Natural killer cell treated with Interleukin-12 subunit alpha and Interleukin-12 subunit beta and Interleukin-15 and Interleukin-18, amount 100 ng/mL, for 72 hours (primary cell): ENCODE measurements at regions not wholly inside any gene's neighbourhood (a gene's known extent, or its start where the extent isn't known, plus 50 kb on each side); places are given as distances from the start of the nearest gene placed in this dataset.

Experiments used
- ATAC-seq, 2 donors: fragments of 150-1000 bp; cut with Tn5 transposase in 1 of 2; sonication (Bioruptor Pico), chemical (Tn5 transposase) in 1 of 2; 2 replicates each; pipeline ENCODE4 v1.10.0; 2021
- DNase-seq: peaks from one replicate; pipeline ENCODE4 v3.0.0; 2022; ENCODE audit warnings: low spot score
- H3K27ac Mint-ChIP-seq, 2 donors: 1 replicate in 1 of 2; 2 replicates in 1 of 2; pipeline ENCODE4 v1.8.0; 2022; ENCODE audit warnings: mixed read lengths in 2 of 2, mild to moderate bottlenecking in 1 of 2, moderate library complexity in 1 of 2
- H3K27me3 Mint-ChIP-seq, 2 donors: 1 replicate in 1 of 2; 2 replicates in 1 of 2; pipeline ENCODE4 v1.8.0; 2022; ENCODE audit warnings: mixed read lengths in 2 of 2
- H3K36me3 Mint-ChIP-seq: one replicate; pipeline ENCODE4 v1.8.0; 2022; ENCODE audit warnings: mixed read lengths
- H3K4me1 Mint-ChIP-seq, 2 donors: 1 replicate in 1 of 2; 2 replicates in 1 of 2; pipeline ENCODE4 v1.8.0; 2022; ENCODE audit warnings: low read depth in 2 of 2, mixed read lengths in 2 of 2, mild to moderate bottlenecking in 1 of 2
- H3K4me3 Mint-ChIP-seq: one replicate; pipeline ENCODE4 v1.8.0; 2022; ENCODE audit warnings: mixed read lengths
- H3K9me3 Mint-ChIP-seq: 2 replicates; pipeline ENCODE4 v1.8.0; 2022; ENCODE audit warnings: mixed read lengths

DNA sequence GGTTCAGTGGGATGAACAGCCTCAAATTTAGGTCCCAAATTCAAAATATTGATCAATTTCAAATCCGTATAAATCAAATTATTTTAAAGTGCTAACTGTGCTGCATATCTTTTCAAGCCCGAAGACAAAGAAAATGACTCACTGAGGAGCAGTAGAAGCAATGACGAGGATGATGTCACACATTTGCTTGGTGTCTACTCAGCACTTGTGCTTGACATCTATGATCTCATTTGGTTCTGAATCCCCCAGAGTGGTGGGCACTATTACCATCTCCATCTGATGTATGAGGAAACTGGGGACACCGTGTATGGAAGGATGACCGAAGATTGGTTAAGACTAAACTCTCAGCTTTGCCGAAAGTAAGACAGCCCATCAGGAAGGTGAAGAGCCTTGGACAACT, 136.5 kb upstream of the CHRNA7 start:
- Mint-ChIP-seq H3K36me3 (peaks cover 5% of the 10 kb centered on the region), H3K4me1 (no peaks in the 10 kb centered on the region), H3K27me3 (peaks cover 24 to 33% of the 10 kb centered on the region in 2 donors), H3K4me3 (no peak overlapping the region), H3K27ac (no peak overlapping the region), H3K9me3 (peaks cover 2% of the 10 kb centered on the region)
- DNase-seq (no peak), ATAC-seq (no peak)

- peaks cover 5% of the 10 kb centered on the region for H3K9me3 Mint-ChIP-seq
- H3K27me3 Mint-ChIP-seq: peaks cover 12 to 15% of the 10 kb centered on the region in 2 donors
- H3K27ac Mint-ChIP-seq: no peak overlapping the region
- DNase-seq: no peak
- ATAC-seq: no peak
- H3K36me3 Mint-ChIP-seq: peaks cover 5% of the 10 kb centered on the region
- no peak overlapping the region for H3K4me3 Mint-ChIP-seq
- no peaks in the 10 kb centered on the region for H3K4me1 Mint-ChIP-seq
Observed at GRCh38 chr15:31897746-31898145, 132.6 kb upstream of the CHRNA7 start.

DNA sequence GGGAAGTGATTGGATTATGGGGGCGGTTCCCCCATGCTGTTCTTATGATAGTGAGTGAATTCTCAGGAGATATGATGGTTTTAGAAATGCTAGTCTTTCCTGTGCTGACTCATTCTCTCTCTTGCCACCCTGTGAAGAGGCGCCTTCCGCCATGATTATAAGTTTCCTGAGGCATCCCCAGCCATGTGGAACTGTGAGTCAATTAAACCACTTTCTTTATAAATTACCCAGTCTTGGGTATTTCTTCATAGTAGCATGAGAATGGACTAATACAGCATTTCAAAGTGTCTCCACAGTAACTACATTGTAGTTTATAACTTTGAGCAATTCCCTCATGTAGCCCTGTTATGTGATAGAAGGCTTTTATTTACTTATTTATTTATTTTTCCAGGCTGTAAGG, 128.8 kb upstream of the CHRNA7 start:
- Mint-ChIP-seq H3K4me3 (no peak overlapping the region), H3K27ac (no peak overlapping the region), H3K9me3 (peaks cover 5% of the 10 kb centered on the region), H3K36me3 (peaks cover 5% of the 10 kb centered on the region), H3K4me1 (no peaks in the 10 kb centered on the region), H3K27me3 (peaks cover 5 to 13% of the 10 kb centered on the region in 2 donors)
- no peak for ATAC-seq
- no peak for DNase-seq

- Mint-ChIP-seq H3K27ac (no peak overlapping the region), H3K4me1 (no peaks in the 10 kb centered on the region), H3K9me3 (peaks cover 3% of the 10 kb centered on the region), H3K27me3 (peaks cover 5 to 10% of the 10 kb centered on the region in 2 donors), H3K36me3 (no peaks in the 10 kb centered on the region), H3K4me3 (no peak overlapping the region)
- ATAC-seq (peak in 1 of 2 donors; percentile 12), DNase-seq (no peak)
Observed at GRCh38 chr15:31905054-31905453, 125.3 kb upstream of the CHRNA7 start.

- Mint-ChIP-seq H3K27me3 (peaks cover 18 to 55% of the 10 kb centered on the region in 2 donors), H3K27ac (no peak overlapping the region), H3K4me3 (no peak overlapping the region), H3K9me3 (peaks cover 3% of the 10 kb centered on the region), H3K36me3 (no peaks in the 10 kb centered on the region), H3K4me1 (no peaks in the 10 kb centered on the region)
- DNase-seq (no peak), ATAC-seq (no peak)
Observed at GRCh38 chr15:31925541-31925940, 104.8 kb upstream of the CHRNA7 start.

GRCh38 chr15:31930967-31931366, 99.3 kb upstream of the CHRNA7 start:
- Mint-ChIP-seq H3K27me3 (peaks cover 13 to 19% of the 10 kb centered on the region in 2 donors), H3K36me3 (no peaks in the 10 kb centered on the region), H3K4me1 (no peaks in the 10 kb centered on the region), H3K27ac (no peak overlapping the region), H3K9me3 (no peaks in the 10 kb centered on the region), H3K4me3 (no peak overlapping the region)
- DNase-seq: no peak
- ATAC-seq: no peak

DNA sequence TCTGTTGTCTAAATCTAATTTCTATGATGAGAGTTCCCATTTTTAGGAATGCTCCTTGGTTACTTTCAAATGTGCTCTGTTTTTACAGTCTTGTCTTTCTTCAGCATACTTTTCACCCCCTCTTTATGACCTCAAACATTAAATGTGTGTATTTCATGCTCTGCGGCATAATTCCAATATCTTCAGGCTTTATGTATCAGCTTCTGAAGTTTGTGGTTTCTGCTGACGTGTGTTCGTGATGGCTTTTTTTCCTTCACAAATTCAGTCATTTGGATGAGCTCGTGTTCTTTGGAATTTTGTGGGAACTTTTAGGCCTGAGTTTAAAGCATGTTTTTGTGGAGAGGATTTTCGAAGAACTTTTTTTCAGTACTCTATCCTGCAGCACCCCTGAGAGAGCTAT, 97.7 kb upstream of the CHRNA7 start:
- H3K27ac Mint-ChIP-seq: no peak overlapping the region

DNA sequence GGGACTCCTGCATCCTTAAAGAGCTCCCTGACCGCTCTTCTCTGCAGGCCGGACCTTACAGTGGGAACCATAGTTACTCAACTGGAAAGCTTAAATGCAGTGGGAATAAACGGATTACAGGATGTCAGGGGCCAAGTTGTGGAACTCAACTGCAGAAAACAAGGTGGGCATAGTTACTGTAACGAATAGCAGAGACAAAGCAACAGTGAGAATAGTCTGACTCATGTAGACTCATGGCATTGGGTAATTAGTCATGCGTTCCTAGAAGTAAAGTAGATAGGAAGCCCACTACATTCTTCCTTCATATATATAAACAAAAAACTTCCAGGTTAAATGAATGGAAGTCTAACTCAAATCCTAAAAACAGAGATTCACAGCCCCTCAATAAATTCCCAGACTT, 95.5 kb upstream of the CHRNA7 start:
- H3K36me3 Mint-ChIP-seq: no peaks in the 10 kb centered on the region
- DNase-seq (no peak), ATAC-seq (no peak)
- no peak overlapping the region for H3K4me3 Mint-ChIP-seq
- no peaks in the 10 kb centered on the region for H3K9me3 Mint-ChIP-seq
- no peaks in the 10 kb centered on the region for H3K4me1 Mint-ChIP-seq
- H3K27ac Mint-ChIP-seq: no peak overlapping the region
- H3K27me3 Mint-ChIP-seq: peaks cover 22 to 33% of the 10 kb centered on the region in 2 donors

More for the DNA sequence above, 97.7 kb upstream of the CHRNA7 start:
- Mint-ChIP-seq H3K36me3 (no peaks in the 10 kb centered on the region), H3K4me3 (no peak overlapping the region), H3K27me3 (peaks cover 16 to 24% of the 10 kb centered on the region in 2 donors), H3K9me3 (no peaks in the 10 kb centered on the region), H3K4me1 (no peaks in the 10 kb centered on the region)
- DNase-seq (no peak), ATAC-seq (no peak)

DNA sequence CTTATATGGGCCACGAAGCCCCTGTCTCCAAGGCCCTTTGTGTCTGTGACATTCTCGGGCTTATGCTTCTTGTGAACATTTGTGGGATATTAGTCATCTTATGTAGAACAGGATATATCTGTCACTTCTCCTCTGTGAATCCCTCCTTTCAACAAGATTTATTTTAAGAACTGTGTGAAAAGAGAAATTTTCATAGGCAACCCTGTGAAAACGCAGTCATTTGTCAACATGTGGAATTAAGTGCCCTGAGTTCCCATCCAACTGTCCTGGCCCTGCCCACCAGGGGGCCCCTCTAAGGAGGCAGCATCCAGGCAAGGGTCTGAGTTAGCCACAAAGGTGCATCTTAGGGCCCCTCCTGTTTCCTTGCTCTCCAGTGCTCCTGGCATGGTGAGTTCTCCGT, 76.8 kb upstream of the CHRNA7 start:
- Mint-ChIP-seq H3K36me3 (no peaks in the 10 kb centered on the region), H3K27me3 (peaks cover 32 to 65% of the 10 kb centered on the region in 2 donors)

DNA sequence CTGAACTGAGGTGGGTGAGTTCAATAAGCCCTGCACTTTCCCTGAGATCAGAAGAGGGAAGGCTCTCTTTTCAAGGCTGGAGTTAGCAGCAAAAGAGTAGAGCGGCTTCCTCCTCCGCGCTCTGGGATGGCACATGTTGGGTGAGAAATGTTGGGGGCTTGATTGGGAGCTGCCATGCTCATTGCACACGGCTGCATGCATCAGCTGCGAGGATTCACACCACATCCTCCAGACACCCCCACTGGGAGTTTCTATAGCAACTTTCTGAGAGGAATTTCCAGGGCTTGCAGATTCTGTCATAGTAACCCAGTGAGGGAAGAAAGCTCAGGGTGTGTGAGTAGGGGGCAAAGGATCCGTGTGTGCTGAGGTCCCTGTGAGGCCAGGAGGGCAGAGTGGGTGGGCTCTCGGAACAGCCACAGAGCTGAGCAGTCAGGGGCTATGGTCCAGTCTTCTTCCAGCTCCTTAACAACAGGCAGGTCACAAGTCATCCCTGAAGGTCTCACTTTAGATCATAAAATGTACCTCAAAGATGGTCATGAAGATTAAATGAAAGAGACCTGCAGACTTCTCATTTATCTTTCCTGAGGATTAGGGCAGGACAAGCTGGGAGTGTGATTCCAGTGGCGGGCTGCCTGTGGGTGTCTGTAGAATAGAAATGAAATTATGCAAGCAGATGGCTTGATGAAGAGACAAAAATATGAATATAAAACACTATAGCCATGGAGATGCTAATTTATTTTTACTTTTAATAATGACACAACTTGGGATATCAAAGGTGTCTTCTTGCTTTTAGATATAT, 75.7 kb upstream of the CHRNA7 start:
- Mint-ChIP-seq H3K4me3 (no peak overlapping the region), H3K36me3 (peaks cover 8% of the 10 kb centered on the region), H3K4me1 (no peaks in the 10 kb centered on the region), H3K27me3 (peaks cover 29 to 69% of the 10 kb centered on the region in 2 donors), H3K27ac (no peak overlapping the region), H3K9me3 (peaks cover 4% of the 10 kb centered on the region)
- ATAC-seq: no peak
- no peak for DNase-seq

More for the DNA sequence above, 76.8 kb upstream of the CHRNA7 start:
- no peaks in the 10 kb centered on the region for H3K4me1 Mint-ChIP-seq
- H3K9me3 Mint-ChIP-seq: peaks cover 4% of the 10 kb centered on the region
- H3K27ac Mint-ChIP-seq: no peak overlapping the region
- DNase-seq (no peak), ATAC-seq (no peak)
- no peak overlapping the region for H3K4me3 Mint-ChIP-seq

GRCh38 chr15:31955734-31956133, 74.6 kb upstream of the CHRNA7 start:
- H3K36me3 Mint-ChIP-seq: peaks cover 9% of the 10 kb centered on the region
- no peak for ATAC-seq

DNA sequence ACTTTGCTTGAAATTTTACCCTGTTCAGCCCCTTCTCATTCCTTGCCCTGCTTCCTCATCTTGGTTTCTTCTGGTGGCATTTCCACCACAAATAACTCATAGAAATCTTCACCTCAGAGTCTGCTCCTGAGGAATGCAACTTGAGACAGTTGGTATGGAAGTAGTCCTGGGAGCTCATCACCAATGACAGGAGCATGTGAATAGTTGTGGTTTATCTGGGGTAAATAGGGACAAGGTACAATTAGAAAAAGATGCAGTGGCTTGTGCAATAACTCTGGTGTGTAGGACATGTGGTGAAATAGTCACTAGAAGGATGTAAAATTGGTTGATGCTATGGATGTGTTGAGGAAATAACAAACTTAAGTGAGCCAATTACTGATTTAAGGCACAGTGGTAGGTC, 72.7 kb upstream of the CHRNA7 start:
- no peak for DNase-seq
- peaks cover 4% of the 10 kb centered on the region for H3K9me3 Mint-ChIP-seq
- ATAC-seq: no peak
- H3K4me3 Mint-ChIP-seq: no peak overlapping the region
- peaks cover 9% of the 10 kb centered on the region for H3K36me3 Mint-ChIP-seq
- H3K27me3 Mint-ChIP-seq: peaks cover 13 to 45% of the 10 kb centered on the region in 2 donors
- no peaks in the 10 kb centered on the region for H3K4me1 Mint-ChIP-seq
- no peak overlapping the region for H3K27ac Mint-ChIP-seq

More at GRCh38 chr15:31955734-31956133, 74.6 kb upstream of the CHRNA7 start:
- Mint-ChIP-seq H3K9me3 (peaks cover 4% of the 10 kb centered on the region), H3K27ac (no peak overlapping the region), H3K4me1 (no peaks in the 10 kb centered on the region), H3K4me3 (no peak overlapping the region), H3K27me3 (peaks cover 20 to 58% of the 10 kb centered on the region in 2 donors)
- DNase-seq: no peak

- H3K4me3 Mint-ChIP-seq: no peak overlapping the region
- no peaks in the 10 kb centered on the region for H3K36me3 Mint-ChIP-seq
- no peaks in the 10 kb centered on the region for H3K4me1 Mint-ChIP-seq
- DNase-seq (no peak), ATAC-seq (no peak)
- no peaks in the 10 kb centered on the region for H3K9me3 Mint-ChIP-seq
- peaks cover 22 to 53% of the 10 kb centered on the region in 2 donors for H3K27me3 Mint-ChIP-seq
- H3K27ac Mint-ChIP-seq: no peak overlapping the region
Observed at GRCh38 chr15:31964586-31965307, 65.6 kb upstream of the CHRNA7 start.

- peaks cover 22 to 36% of the 10 kb centered on the region in 2 donors for H3K27me3 Mint-ChIP-seq
- H3K27ac Mint-ChIP-seq: no peak overlapping the region
- H3K9me3 Mint-ChIP-seq: no peaks in the 10 kb centered on the region
- H3K36me3 Mint-ChIP-seq: no peaks in the 10 kb centered on the region
- ATAC-seq (no peak), DNase-seq (no peak)
- peaks cover 0 to 3% of the 10 kb centered on the region in 2 donors for H3K4me1 Mint-ChIP-seq
- H3K4me3 Mint-ChIP-seq: no peak overlapping the region
Observed at GRCh38 chr15:31970007-31970406, 60.3 kb upstream of the CHRNA7 start.
